NCI-H2196 (cell line): ENCODE measurements at regions not wholly inside any gene's neighbourhood (a gene's known extent, or its start where the extent isn't known, plus 50 kb on each side); places are given as distances from the start of the nearest gene placed in this dataset.
A peak's percentile ranks its signal among the peaks of the same experiment; 100 is the strongest.

Experiments
- DNase-seq: peaks from one replicate; lab custom pipeline; 2025; ENCODE audit not compliant: unreplicated experiment; lab: John Stamatoyannopoulos, UW

GRCh38 chr12:85568395-85569103, 267.7 kb downstream of the RASSF9 start:
- DNase-seq, result no peak

- DNase-seq, result no peak
These were observed 266.9 kb downstream of the RASSF9 start for GRCh38 chr12:85569261-85569660.

GRCh38 chr12:85572956-85573355, 263.3 kb downstream of the RASSF9 start:
- DNase-seq, result no peak

GRCh38 chr12:85573635-85574214, 262.5 kb downstream of the RASSF9 start:
- DNase-seq, result no peak

- no peak for DNase-seq
These were observed 261.9 kb downstream of the RASSF9 start for GRCh38 chr12:85574291-85574690.

GRCh38 chr12:85575120-85576096, 260.8 kb downstream of the RASSF9 start:
- peak; percentile 16 for DNase-seq

- DNase-seq, result no peak
These were observed 255.5 kb downstream of the RASSF9 start for GRCh38 chr12:85580562-85581168.

- DNase-seq, result no peak
These were observed 249.1 kb downstream of the RASSF9 start for GRCh38 chr12:85587158-85587557.

- DNase-seq, result no peak
These were observed 248.0 kb downstream of the RASSF9 start for GRCh38 chr12:85588221-85588620.

GRCh38 chr12:85600841-85601240, 235.4 kb downstream of the RASSF9 start:
- DNase-seq, result no peak

- DNase-seq, result no peak
These were observed 232.7 kb downstream of the RASSF9 start for GRCh38 chr12:85603556-85603955.

GRCh38 chr12:85606455-85606854, 229.8 kb downstream of the RASSF9 start:
- DNase-seq, result no peak

- DNase-seq, result no peak
These were observed 226.4 kb downstream of the RASSF9 start for GRCh38 chr12:85609778-85610177.

GRCh38 chr12:85610194-85610593, 226.0 kb downstream of the RASSF9 start:
- no peak for DNase-seq

GRCh38 chr12:85616201-85616600, 220.0 kb downstream of the RASSF9 start:
- no peak for DNase-seq

- no peak for DNase-seq
These were observed 218.7 kb downstream of the RASSF9 start for GRCh38 chr12:85617307-85618091.

- no peak for DNase-seq
These were observed 215.2 kb downstream of the RASSF9 start for GRCh38 chr12:85621041-85621440.

GRCh38 chr12:85623763-85624162, 212.4 kb downstream of the RASSF9 start:
- no peak for DNase-seq

- no peak for DNase-seq
These were observed 210.7 kb downstream of the RASSF9 start for GRCh38 chr12:85625467-85625866.

- no peak for DNase-seq
These were observed 210.0 kb downstream of the RASSF9 start for GRCh38 chr12:85626001-85626783.
